ENCODE measurements at regions not wholly inside any gene's neighbourhood (a gene's known extent, or its start where the extent isn't known, plus 50 kb on each side); places are given as distances from the start of the nearest gene placed in this dataset.

GRCh38 chr18:75140296-75140695, 68.6 kb downstream of the PTGR3 start:
- Mint-ChIP-seq H3K36me3 (ENCODE audit: low read depth) (peaks cover 5% of the 10 kb centered on the region), H3K27me3 (ENCODE audit: low read depth, poor library complexity) (peaks cover 14% of the 10 kb centered on the region), H3K4me3 (no peak overlapping the region), H3K9me3 (peaks cover 17% of the 10 kb centered on the region), H3K27ac (no peak overlapping the region), H3K4me1 (peaks cover 9% of the 10 kb centered on the region)
- TF ChIP-seq CTCF (IDR thresholded peaks at IDR 0.05) = no peak
- DNase-seq = no peak

DNA sequence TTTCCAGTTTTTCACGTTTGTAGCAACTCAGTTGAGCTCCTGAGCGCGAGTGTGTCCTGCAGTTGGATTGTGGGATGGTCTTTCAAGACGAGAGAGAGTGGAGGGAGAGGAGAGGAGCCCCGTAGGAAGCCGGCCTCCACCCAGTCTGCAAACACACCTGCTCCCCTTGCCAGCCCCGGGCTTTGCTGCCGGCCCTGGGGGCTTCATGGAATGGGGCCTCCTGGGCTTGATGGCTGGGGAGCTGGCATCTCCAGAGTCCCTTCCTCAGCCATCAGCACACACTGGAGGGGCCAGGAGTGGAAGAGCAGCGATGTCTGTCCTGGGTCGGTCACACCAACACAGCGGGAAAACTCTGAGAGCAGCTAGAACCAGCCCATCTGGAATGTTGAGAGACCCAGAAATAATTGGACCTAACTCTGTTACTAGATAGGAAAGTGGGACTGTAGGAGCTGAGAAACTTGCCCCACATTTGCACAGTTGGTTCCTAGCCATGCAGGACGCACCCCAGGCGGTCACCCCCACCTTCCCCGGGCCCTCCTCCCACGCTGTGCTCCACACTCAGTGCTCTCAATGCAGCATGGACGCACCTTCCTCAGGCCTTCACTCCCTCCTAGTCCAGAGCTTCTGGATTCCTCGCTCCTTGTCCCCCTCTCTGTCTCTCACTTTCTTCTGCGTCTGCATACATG, 69.6 kb downstream of the PTGR3 start:
- H3K9me3 Mint-ChIP-seq = peaks cover 10% of the 10 kb centered on the region

DNA sequence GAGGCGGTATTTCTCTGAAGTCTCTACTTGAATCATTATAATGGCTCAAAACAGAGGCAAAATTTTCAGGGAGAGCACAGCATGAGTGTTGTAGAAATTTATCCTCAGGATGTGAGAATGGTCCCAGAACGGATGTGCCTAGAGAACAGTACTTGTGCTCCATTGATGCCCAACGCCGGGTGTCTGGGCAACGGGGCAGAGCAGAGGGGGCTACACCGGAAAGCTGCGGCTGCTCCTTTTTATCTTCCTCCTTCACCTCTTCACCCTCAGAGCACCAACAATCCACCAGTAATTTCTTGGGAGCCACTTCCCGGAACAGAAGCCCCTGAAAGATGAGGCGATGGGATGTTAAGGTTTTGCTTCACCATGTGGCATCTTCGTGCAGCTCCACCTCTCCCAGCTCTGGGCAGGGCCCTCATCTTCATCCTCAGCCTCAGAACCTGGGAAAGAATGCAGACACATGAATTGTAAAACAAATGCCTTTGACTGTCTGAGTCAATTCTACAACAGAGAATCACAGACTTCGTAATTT, 71.5 kb downstream of the PTGR3 start:
- peaks cover 3% of the 10 kb centered on the region for H3K9me3 Mint-ChIP-seq

More for the DNA sequence above, 69.6 kb downstream of the PTGR3 start:
- TF ChIP-seq CTCF (IDR thresholded peaks at IDR 0.05) = no peak
- H3K36me3 Mint-ChIP-seq (ENCODE audit: low read depth) = peaks cover under 1% of the 10 kb centered on the region
- H3K4me3 Mint-ChIP-seq = no peak overlapping the region
- H3K4me1 Mint-ChIP-seq = peaks cover 9% of the 10 kb centered on the region
- DNase-seq = no peak
- H3K27me3 Mint-ChIP-seq (ENCODE audit: low read depth, poor library complexity) = peaks cover 18% of the 10 kb centered on the region
- H3K27ac Mint-ChIP-seq = no peak overlapping the region

GRCh38 chr18:75135158-75135725, 73.7 kb downstream of the PTGR3 start:
- H3K27ac Mint-ChIP-seq = no peak overlapping the region
- H3K27me3 Mint-ChIP-seq (ENCODE audit: low read depth, poor library complexity) = peaks cover 17% of the 10 kb centered on the region
- H3K4me3 Mint-ChIP-seq = no peak overlapping the region
- H3K36me3 Mint-ChIP-seq (ENCODE audit: low read depth) = no peaks in the 10 kb centered on the region
- peaks cover 3% of the 10 kb centered on the region for H3K9me3 Mint-ChIP-seq
- TF ChIP-seq CTCF (IDR thresholded peaks at IDR 0.05) = no peak
- peaks cover 16% of the 10 kb centered on the region for H3K4me1 Mint-ChIP-seq
- DNase-seq = no peak

More for the DNA sequence above, 71.5 kb downstream of the PTGR3 start:
- no peak overlapping the region for H3K27ac Mint-ChIP-seq
- peaks cover 22% of the 10 kb centered on the region for H3K27me3 Mint-ChIP-seq (ENCODE audit: low read depth, poor library complexity)
- H3K36me3 Mint-ChIP-seq (ENCODE audit: low read depth) = no peaks in the 10 kb centered on the region
- TF ChIP-seq CTCF (IDR thresholded peaks at IDR 0.05) = no peak
- no peak for DNase-seq
- no peak overlapping the region for H3K4me3 Mint-ChIP-seq
- H3K4me1 Mint-ChIP-seq = peaks cover 5% of the 10 kb centered on the region

GRCh38 chr18:75134611-75134975, 74.3 kb downstream of the PTGR3 start:
- H3K9me3 Mint-ChIP-seq = peaks cover 3% of the 10 kb centered on the region
- no peak overlapping the region for H3K4me3 Mint-ChIP-seq
- H3K4me1 Mint-ChIP-seq = peaks cover 14% of the 10 kb centered on the region
- peaks cover 12% of the 10 kb centered on the region for H3K27me3 Mint-ChIP-seq (ENCODE audit: low read depth, poor library complexity)
- H3K27ac Mint-ChIP-seq = no peak overlapping the region
- no peaks in the 10 kb centered on the region for H3K36me3 Mint-ChIP-seq (ENCODE audit: low read depth)
- DNase-seq = no peak
- TF ChIP-seq CTCF (IDR thresholded peaks at IDR 0.05) = no peak
